HepG2 (cell line): ENCODE measurements at regions not wholly inside any gene's neighbourhood (a gene's known extent, or its start where the extent isn't known, plus 50 kb on each side); places are given as distances from the start of the nearest gene placed in this dataset.

Experiments used
- ATAC-seq: fragments of 200-7000 bp; cut with Tn5 transposase; 3 replicates; pipeline ENCODE4 v1.9.1; 2020; ENCODE audit warnings: mild to moderate bottlenecking, moderate library complexity
- BruUV-seq: library from RNA; stranded (reverse); fragments of 400-500 nt; replicated peaks from 2 replicates; lab custom pipeline; 2021; lab: Mats Ljungman, UMichigan
- CTCF ChIA-PET: fragments of 300-600 bp; formaldehyde crosslinking; extraction: SDS; loops from one replicate; lab custom pipeline; 2021; ENCODE audit warnings: low total read pairs, inconsistent platforms, low intra/inter-chr PET ratio; lab: Yijun Ruan, JAX
- POLR2A ChIA-PET: fragments of 350-600 bp; sonication (Branson Sonifier 250); formaldehyde crosslinking; loops from one replicate; lab custom pipeline; 2020; ENCODE audit warnings: antibody characterized with exemption, inconsistent platforms; lab: Yijun Ruan, JAX
- DNase-seq: peaks from one replicate; pipeline ENCODE4 v3.0.0-alpha.2; 2015; ENCODE audit warnings: low spot score
- FAIRE-seq: peaks from 3 replicates; lab custom pipeline; 2011; peaks lifted over from hg19 to GRCh38; lab: Jason Lieb, UNC
- H2AFZ ChIP-seq: one replicate; pipeline ENCODE4 v1.6.1; 2011; ENCODE audit warnings: low read length, inconsistent platforms
- H3K27ac ChIP-seq: fragments of 300-600 bp; 3 replicates; pipeline ENCODE4 v1.8.0; 2011; ENCODE audit warnings: mixed run types, mild to moderate bottlenecking, mixed read lengths, low read length, inconsistent platforms; ENCODE audit not compliant: insufficient read depth; ENCODE audit errors: extremely low read length
- H3K27me3 ChIP-seq, 2 experiments: fragments of 200-600 bp in 1 of 2; 2 replicates in 1 of 2; 3 replicates in 1 of 2; pipeline versions ENCODE4 v1.6.0 to v1.8.0; 2011; ENCODE audit warnings: low read length in 2 of 2, mild to moderate bottlenecking in 2 of 2, moderate library complexity in 2 of 2, inconsistent platforms in 1 of 2; ENCODE audit not compliant: insufficient read depth in 2 of 2, control insufficient read depth in 1 of 2
- H3K36me3 ChIP-seq, 2 experiments: fragments of 200-600 bp in 1 of 2; replicated peaks in 1 of 2; 2 replicates in 1 of 2; 3 replicates in 1 of 2; pipeline versions ENCODE4 v1.5.1 to v1.8.0; 2011; ENCODE audit warnings: low read length in 2 of 2, inconsistent platforms in 1 of 2; ENCODE audit not compliant: insufficient read depth in 2 of 2, control insufficient read depth in 1 of 2
- H3K4me1 ChIP-seq: 2 replicates; pipeline ENCODE4 v1.5.1; 2012; ENCODE audit warnings: low read length, inconsistent platforms; ENCODE audit not compliant: insufficient read depth
- H3K4me2 ChIP-seq: 2 replicates; pipeline ENCODE4 v1.6.0; 2011; ENCODE audit warnings: low read depth, low read length, inconsistent platforms
- H3K4me3 ChIP-seq, 3 experiments: fragments of 200-600 bp in 1 of 3; sonication (generic), shearing (Covaris generic) in 1 of 3; replicated peaks in 1 of 3; 2 replicates each; pipeline ENCODE4 v1.5.1; 2011 to 2016; ENCODE audit warnings: low read length in 3 of 3, inconsistent platforms in 2 of 3, low read depth in 2 of 3, mild to moderate bottlenecking in 2 of 3, control low read depth in 1 of 3, mixed read lengths in 1 of 3; ENCODE audit not compliant: insufficient read depth in 1 of 3
- H3K79me2 ChIP-seq: one replicate; pipeline ENCODE4 v1.6.1; 2011; ENCODE audit warnings: low read length, inconsistent platforms; ENCODE audit not compliant: insufficient read depth
- H3K9ac ChIP-seq: 2 replicates; pipeline ENCODE4 v1.6.0; 2011; ENCODE audit warnings: mild to moderate bottlenecking, low read depth, low read length, inconsistent platforms; ENCODE audit not compliant: insufficient read depth
- H3K9me3 ChIP-seq: 2 replicates; pipeline ENCODE4 v1.5.1; 2012; ENCODE audit warnings: mild to moderate bottlenecking, low read length
- H4K20me1 ChIP-seq: 2 replicates; pipeline ENCODE4 v1.6.0; 2011; ENCODE audit warnings: inconsistent platforms, mild to moderate bottlenecking, low read length, moderate library complexity; ENCODE audit not compliant: insufficient read depth
- ELF4 ChIP-seq: sonication (generic); formaldehyde crosslinking; IDR thresholded peaks from 2 replicates; pipeline ENCODE4 v1.5.0; 2020; ENCODE audit warnings: missing genetic modification reagents, mild to moderate bottlenecking, moderate library complexity, borderline replicate concordance
- NKX3-1 ChIP-seq: sonication (generic); formaldehyde crosslinking; IDR thresholded peaks from 2 replicates; pipeline ENCODE4 v1.5.0; 2020; ENCODE audit warnings: missing genetic modification reagents
- ZKSCAN8 ChIP-seq: IDR thresholded peaks from 2 replicates; pipeline ENCODE4 v1.6.1; 2016; ENCODE audit warnings: borderline replicate concordance, missing genetic modification reagents, missing compliant biosample characterization
- ZNF569 ChIP-seq: sonication (generic); formaldehyde crosslinking; IDR thresholded peaks from 2 replicates; pipeline ENCODE4 v1.5.0; 2020; ENCODE audit warnings: mild to moderate bottlenecking, missing genetic modification reagents, moderate library complexity, borderline replicate concordance
- WGBS: methylation state at CpG from one replicate; pipeline ENCODE4 v1.1.6; 2017; ENCODE audit warnings: low lambda C conversion rate; 5-methylcytosine and 5-hydroxymethylcytosine counted together
- in situ Hi-C: cut with HindIII; loops from 2 replicates; pipeline ENCODE4 v1.10.0; 2017; ENCODE audit warnings: low pct_unique_long_range_greater_than_20kb; ENCODE audit not compliant: extremely low pct_ligation_motif_present
- intact Hi-C: fragments of 100-400 bp; cut with micrococcal nuclease; formaldehyde crosslinking; loops from one replicate; pipeline ENCODE4 v1.10.0; 2022; ENCODE audit not compliant: unreplicated experiment
- TF ChIP-seq, protein P1 (sequence below): IDR thresholded peaks from 2 replicates; pipeline ENCODE4 v1.4.0; 2020; ENCODE audit warnings: mild to moderate bottlenecking, missing genetic modification reagents

DNA sequence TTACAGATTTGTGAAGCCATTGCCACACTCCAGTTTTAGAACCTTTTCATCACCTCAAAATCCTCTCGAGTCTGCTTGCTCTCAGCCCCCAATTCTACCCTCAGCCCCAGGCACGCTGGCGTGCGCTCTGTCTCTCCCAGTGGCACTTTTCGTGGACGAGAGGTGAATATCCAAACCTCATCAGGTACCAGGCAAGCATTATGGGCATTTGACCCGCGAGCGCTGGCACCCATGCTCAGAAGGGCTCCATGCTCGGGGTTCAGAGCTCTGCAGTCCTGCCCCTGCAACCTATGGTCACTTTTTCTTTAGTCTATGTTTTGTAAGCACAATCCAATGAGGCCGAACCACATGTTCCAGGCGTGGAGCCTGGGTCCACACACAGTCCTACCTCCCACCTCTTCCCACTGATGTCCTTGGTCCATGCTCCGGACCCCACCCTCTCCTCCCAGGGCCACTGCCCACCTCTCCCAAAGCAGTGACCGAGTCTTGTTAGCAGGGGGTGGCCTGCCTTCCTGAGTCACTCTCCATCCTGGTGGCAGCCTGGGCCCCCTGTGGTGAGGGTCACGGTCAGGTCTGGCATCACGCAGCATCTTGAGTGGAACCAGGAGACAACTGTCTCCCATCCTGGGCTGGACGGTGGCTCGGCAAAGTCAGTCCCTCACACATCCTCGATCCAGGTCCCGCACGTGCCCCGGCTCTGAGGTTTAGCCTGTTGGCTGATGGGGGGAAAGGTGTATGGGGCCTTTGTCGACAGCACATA is 256.9 kb downstream of the NDUFA10 start:
- ChIA-PET CTCF (no interaction called here), POLR2A (no interaction called here)
- Histone ChIP-seq H4K20me1 (no peaks in the 10 kb centered on the region), H2AFZ (no peak overlapping the region), H3K9ac (no peak overlapping the region), H3K4me3 (no peak overlapping the region), H3K36me3 (no peaks in the 10 kb centered on the region), H3K79me2 (no peaks in the 10 kb centered on the region), H3K4me2 (no peak overlapping the region), H3K27ac (no peak overlapping the region), H3K4me1 (no peaks in the 10 kb centered on the region), H3K9me3 (peaks cover 8% of the 10 kb centered on the region), H3K27me3 (peaks cover 17 to 77% of the 10 kb centered on the region in 2 experiments; a peak in 4 of 5 replicates)
- TF ChIP-seq ELF4 (no peak), NKX3-1 (CRISPR knock-in tag) (no peak), ZNF569 (CRISPR knock-in tag) (no peak), ZKSCAN8 (CRISPR knock-in tag) (no peak)
- TF ChIP-seq, protein P1, sequence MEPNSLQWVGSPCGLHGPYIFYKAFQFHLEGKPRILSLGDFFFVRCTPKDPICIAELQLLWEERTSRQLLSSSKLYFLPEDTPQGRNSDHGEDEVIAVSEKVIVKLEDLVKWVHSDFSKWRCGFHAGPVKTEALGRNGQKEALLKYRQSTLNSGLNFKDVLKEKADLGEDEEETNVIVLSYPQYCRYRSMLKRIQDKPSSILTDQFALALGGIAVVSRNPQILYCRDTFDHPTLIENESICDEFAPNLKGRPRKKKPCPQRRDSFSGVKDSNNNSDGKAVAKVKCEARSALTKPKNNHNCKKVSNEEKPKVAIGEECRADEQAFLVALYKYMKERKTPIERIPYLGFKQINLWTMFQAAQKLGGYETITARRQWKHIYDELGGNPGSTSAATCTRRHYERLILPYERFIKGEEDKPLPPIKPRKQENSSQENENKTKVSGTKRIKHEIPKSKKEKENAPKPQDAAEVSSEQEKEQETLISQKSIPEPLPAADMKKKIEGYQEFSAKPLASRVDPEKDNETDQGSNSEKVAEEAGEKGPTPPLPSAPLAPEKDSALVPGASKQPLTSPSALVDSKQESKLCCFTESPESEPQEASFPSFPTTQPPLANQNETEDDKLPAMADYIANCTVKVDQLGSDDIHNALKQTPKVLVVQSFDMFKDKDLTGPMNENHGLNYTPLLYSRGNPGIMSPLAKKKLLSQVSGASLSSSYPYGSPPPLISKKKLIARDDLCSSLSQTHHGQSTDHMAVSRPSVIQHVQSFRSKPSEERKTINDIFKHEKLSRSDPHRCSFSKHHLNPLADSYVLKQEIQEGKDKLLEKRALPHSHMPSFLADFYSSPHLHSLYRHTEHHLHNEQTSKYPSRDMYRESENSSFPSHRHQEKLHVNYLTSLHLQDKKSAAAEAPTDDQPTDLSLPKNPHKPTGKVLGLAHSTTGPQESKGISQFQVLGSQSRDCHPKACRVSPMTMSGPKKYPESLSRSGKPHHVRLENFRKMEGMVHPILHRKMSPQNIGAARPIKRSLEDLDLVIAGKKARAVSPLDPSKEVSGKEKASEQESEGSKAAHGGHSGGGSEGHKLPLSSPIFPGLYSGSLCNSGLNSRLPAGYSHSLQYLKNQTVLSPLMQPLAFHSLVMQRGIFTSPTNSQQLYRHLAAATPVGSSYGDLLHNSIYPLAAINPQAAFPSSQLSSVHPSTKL = no peak
- 23% methylated on average over 22 of the region's 23 CpGs for WGBS
- intact Hi-C loops = no loop called here
- in situ Hi-C loops = no loop called here
- DNase-seq (no peak), ATAC-seq (no peak), FAIRE-seq (no peak)
- BruUV-seq = no TSS peak
